K562 (cell line): ENCODE measurements at regions not wholly inside any gene's neighbourhood (a gene's known extent, or its start where the extent isn't known, plus 50 kb on each side); places are given as distances from the start of the nearest gene placed in this dataset.

Source experiments
- ATAC-seq: fragments of 200-7000 bp; cut with Tn5 transposase; 3 replicates; pipeline ENCODE4 v1.9.1; 2020; ENCODE audit warnings: moderate library complexity
- BruUV-seq: library from RNA; stranded (reverse); fragments of 400-500 nt; replicated peaks from 2 replicates; lab custom pipeline; 2021; lab: Mats Ljungman, UMichigan
- CTCF ChIA-PET: fragments of 300-600 bp; formaldehyde crosslinking; extraction: SDS; loops from one replicate; lab custom pipeline; 2021; ENCODE audit warnings: low intra/inter-chr PET ratio; lab: Yijun Ruan, JAX
- POLR2A ChIA-PET: fragments of 300-600, 350-650 bp; sonication (Branson Sonifier 250); formaldehyde crosslinking; extraction: SDS; loops from one replicate; lab custom pipeline; 2021; ENCODE audit warnings: antibody characterized with exemption, inconsistent platforms; lab: Yijun Ruan, JAX
- DNase-seq, 4 experiments: peaks; one replicate each; pipeline versions ENCODE4 v3.0.0 to v3.0.0-alpha.2; 2011 to 2018; ENCODE audit warnings: low spot score in 3 of 4, mixed read lengths in 3 of 4; ENCODE audit errors: extremely low read depth in 1 of 4
- FAIRE-seq: peaks from 2 replicates; lab custom pipeline; 2011; peaks lifted over from hg19 to GRCh38; lab: Jason Lieb, UNC
- H2AFZ ChIP-seq: 2 replicates; pipeline ENCODE4 v1.6.0; 2011; ENCODE audit warnings: low read depth, low read length, control low read depth, inconsistent platforms
- H3K27ac ChIP-seq: fragments of 200-600 bp; 3 replicates; pipeline ENCODE4 v1.8.0; 2011; ENCODE audit warnings: low read depth, mild to moderate bottlenecking, control low read depth, inconsistent platforms, low read length, moderate library complexity, mixed read lengths; ENCODE audit errors: extremely low read depth
- H3K27me3 ChIP-seq, 2 experiments: fragments of 300-600 bp in 1 of 2; 2 replicates in 1 of 2; 3 replicates in 1 of 2; pipeline versions ENCODE4 v1.6.0 to v1.8.0; 2011; ENCODE audit warnings: inconsistent platforms in 2 of 2, low read length in 2 of 2, mild to moderate bottlenecking in 1 of 2, mixed read lengths in 1 of 2, moderate library complexity in 1 of 2; ENCODE audit not compliant: control insufficient read depth in 2 of 2, insufficient read depth in 2 of 2
- H3K36me3 ChIP-seq: fragments of 300-600 bp; 3 replicates; pipeline ENCODE4 v1.8.0; 2011; ENCODE audit warnings: mild to moderate bottlenecking, low read length, inconsistent platforms; ENCODE audit not compliant: control insufficient read depth, insufficient read depth
- H3K4me1 ChIP-seq, 2 experiments: fragments of 200-600 bp in 1 of 2; replicated peaks in 1 of 2; 2 replicates in 1 of 2; 3 replicates in 1 of 2; pipeline versions ENCODE4 v1.5.1 to v1.8.0; 2011; ENCODE audit warnings: inconsistent platforms in 2 of 2, low read length in 2 of 2, mild to moderate bottlenecking in 1 of 2, mixed read lengths in 1 of 2, moderate library complexity in 1 of 2; ENCODE audit not compliant: control insufficient read depth in 2 of 2, insufficient read depth in 2 of 2
- H3K4me2 ChIP-seq: 2 replicates; pipeline ENCODE4 v1.6.1; 2011; ENCODE audit warnings: low read length, control low read depth, inconsistent platforms, mixed read lengths; ENCODE audit not compliant: insufficient read depth
- H3K4me3 ChIP-seq: fragments of 200-600 bp; sonication (generic), shearing (Covaris generic); 2 replicates; pipeline ENCODE4 v1.5.1; 2016; ENCODE audit warnings: control low read depth, inconsistent platforms
- H3K79me2 ChIP-seq: fragments of 200-600 bp; 3 replicates; pipeline ENCODE4 v1.8.0; 2011; ENCODE audit warnings: low read length, inconsistent platforms; ENCODE audit not compliant: control insufficient read depth, insufficient read depth
- H3K9ac ChIP-seq, 2 experiments: 2 replicates each; pipeline versions ENCODE4 v1.6.0 to v1.6.1; 2011; ENCODE audit warnings: low read depth in 2 of 2, low read length in 2 of 2, control low read depth in 1 of 2, inconsistent platforms in 1 of 2, mild to moderate bottlenecking in 1 of 2, mixed read lengths in 1 of 2; ENCODE audit not compliant: insufficient read depth in 1 of 2
- H3K9me1 ChIP-seq: one replicate; pipeline ENCODE4 v1.6.0; 2011; ENCODE audit warnings: inconsistent platforms, mild to moderate bottlenecking, low read length, moderate library complexity; ENCODE audit not compliant: control insufficient read depth, insufficient read depth
- H3K9me3 ChIP-seq: replicated peaks from 2 replicates; pipeline ENCODE4 v1.5.1; 2011; ENCODE audit warnings: low read depth, low read length, inconsistent platforms; ENCODE audit not compliant: control insufficient read depth, insufficient read depth
- H4K20me1 ChIP-seq: replicated peaks from 2 replicates; pipeline ENCODE4 v1.6.1; 2011; ENCODE audit warnings: low read length, inconsistent platforms, mixed read lengths; ENCODE audit not compliant: control insufficient read depth, insufficient read depth
- BDP1 ChIP-seq: IDR thresholded peaks from 3 replicates; pipeline ENCODE4 v1.6.1; 2011; ENCODE audit not compliant: insufficient read length, insufficient read depth
- ESRRA ChIP-seq: fragments of 450-650 bp; IDR thresholded peaks from 2 replicates; pipeline ENCODE4 v1.6.1; 2014; ENCODE audit warnings: low read depth, mild to moderate bottlenecking, moderate library complexity, borderline replicate concordance
- FOXP1 ChIP-seq: sonication (generic); formaldehyde crosslinking; IDR thresholded peaks from 2 replicates; pipeline ENCODE4 v1.8.0; 2022; ENCODE audit warnings: mild to moderate bottlenecking, missing genetic modification reagents
- GABPB1 ChIP-seq: sonication (generic); formaldehyde crosslinking; IDR thresholded peaks from 2 replicates; pipeline ENCODE4 v1.8.0; 2022; ENCODE audit warnings: mild to moderate bottlenecking, missing genetic modification reagents
- HNRNPUL1 ChIP-seq: fragments of 200-400 bp; formaldehyde crosslinking; IDR thresholded peaks from 2 replicates; pipeline ENCODE4 v1.6.1; 2017; ENCODE audit warnings: low read length
- KDM5B ChIP-seq: fragments of 200-600 bp; sonication (generic); IDR thresholded peaks from 2 replicates; pipeline ENCODE4 v1.6.1; 2012; ENCODE audit warnings: low read depth, mild to moderate bottlenecking, moderate library complexity, low read length, control low read depth, inconsistent platforms; ENCODE audit not compliant: insufficient replicate concordance
- RNF219 ChIP-seq: fragments of 250-450 bp; sonication (Bioruptor Pico); IDR thresholded peaks from 2 replicates; pipeline ENCODE4 v1.5.0; 2022; ENCODE audit warnings: mild to moderate bottlenecking
- RREB1 ChIP-seq: fragments of 250-450 bp; sonication (Bioruptor Pico); IDR thresholded peaks from 2 replicates; pipeline ENCODE4 v1.4.0; 2020
- TCF3 ChIP-seq: sonication (generic); formaldehyde crosslinking; IDR thresholded peaks from 2 replicates; pipeline ENCODE4 v1.4.0; 2020; ENCODE audit warnings: mild to moderate bottlenecking, missing genetic modification reagents
- THAP7 ChIP-seq: fragments of 250-450 bp; sonication (Bioruptor Pico); IDR thresholded peaks from 2 replicates; pipeline ENCODE4 v1.5.0; 2021
- TRIM24 ChIP-seq, 2 experiments: fragments of 450-650 bp; IDR thresholded peaks; 2 replicates each; pipeline ENCODE4 v1.6.1; 2016
- XRCC3 ChIP-seq: fragments of 450-650 bp; IDR thresholded peaks from 2 replicates; pipeline ENCODE4 v1.6.1; 2017; ENCODE audit warnings: mild to moderate bottlenecking, moderate library complexity
- ZNF263 ChIP-seq: sonication (generic); formaldehyde crosslinking; IDR thresholded peaks from 2 replicates; pipeline ENCODE4 v1.8.0; 2022; ENCODE audit warnings: mild to moderate bottlenecking, missing genetic modification reagents, borderline replicate concordance
- ZNF740 ChIP-seq, 3 experiments: fragments of 200-800 bp in 1 of 3; sonication (Bioruptor generic) in 1 of 3; sonication (generic) in 1 of 3; formaldehyde crosslinking in 1 of 3; IDR thresholded peaks; 2 replicates each; pipeline versions ENCODE4 v1.6.1 to v1.8.0; 2016 to 2022; ENCODE audit warnings: mild to moderate bottlenecking in 2 of 3, missing compliant biosample characterization in 2 of 3, missing genetic modification characterization in 2 of 3, missing genetic modification reagents in 1 of 3
- WGBS: fragments of 100-300 bp; shearing (Covaris generic); methylation state at CpG from one replicate; pipeline ENCODE4 v1.1.6; 2016; ENCODE audit warnings: low coverage, mixed read lengths; ENCODE audit not compliant: insufficient coverage; ENCODE audit errors: missing lambda C conversion rate; 5-methylcytosine and 5-hydroxymethylcytosine counted together
- in situ Hi-C: fragments of 300-500 bp; cut with MboI; formaldehyde crosslinking; loops from 4 replicates; pipeline ENCODE4 v1.15.0; 2018; ENCODE audit warnings: inconsistent platforms, mixed read lengths
- intact Hi-C: fragments of 100-400 bp; cut with micrococcal nuclease; formaldehyde crosslinking; loops from 2 replicates; pipeline ENCODE4 v1.14.2; 2022

GRCh38 chr3:65251375-65251774 lies 563.6 kb upstream of the ADAMTS9 start:
- ATAC-seq (no peak), DNase-seq (no peak), FAIRE-seq (no peak)
- no peaks in the 10 kb centered on the region for H3K9me1 ChIP-seq
- no peaks in the 10 kb centered on the region for H3K9me3 ChIP-seq
- H3K27me3 ChIP-seq: no peaks in the 10 kb centered on the region
- H3K9ac ChIP-seq: no peak overlapping the region
- no peaks in the 10 kb centered on the region for H3K4me1 ChIP-seq
- in situ Hi-C loops (no loop called here), intact Hi-C loops (no loop called here)
- 0% methylated on average over 1 of the region's 2 CpGs for WGBS
- no peak overlapping the region for H3K4me2 ChIP-seq
- no peaks in the 10 kb centered on the region for H4K20me1 ChIP-seq
- no peak overlapping the region for H2AFZ ChIP-seq
- no peaks in the 10 kb centered on the region for H3K79me2 ChIP-seq
- POLR2A ChIA-PET: no interaction called here
- no peak overlapping the region for H3K27ac ChIP-seq
- no TSS peak for BruUV-seq
- CTCF ChIA-PET: no interaction called here
- H3K4me3 ChIP-seq: no peak overlapping the region
- no peaks in the 10 kb centered on the region for H3K36me3 ChIP-seq
- TF ChIP-seq ZNF740 (CRISPR knock-in tag; IDR thresholded peaks at IDR 0.05) (no peak), ZNF740 (tag; IDR thresholded peaks at IDR 0.05) (no peak), GABPB1 (no peak), FOXP1 (CRISPR knock-in tag) (no peak), TRIM24 (IDR thresholded peaks at IDR 0.05) (no peak), RNF219 (CRISPR knock-in tag) (no peak), RREB1 (no peak), ZNF263 (no peak), ESRRA (no peak), THAP7 (no peak), XRCC3 (no peak), KDM5B (no peak), HNRNPUL1 (no peak), TCF3 (no peak), BDP1 (no peak)
